Activated CD8-positive, alpha-beta memory T cell treated with anti-CD3 and anti-CD28 coated beads for 48 hours (primary cell): ENCODE measurements at regions not wholly inside any gene's neighbourhood (a gene's known extent, or its start where the extent isn't known, plus 50 kb on each side); places are given as distances from the start of the nearest gene placed in this dataset.

Experiments
- DNase-seq, 3 experiments: peaks; one replicate each; pipeline ENCODE4 v3.0.0-alpha.2; 2020; ENCODE audit warnings: low read depth in 2 of 3, low spot score in 2 of 3

DNA sequence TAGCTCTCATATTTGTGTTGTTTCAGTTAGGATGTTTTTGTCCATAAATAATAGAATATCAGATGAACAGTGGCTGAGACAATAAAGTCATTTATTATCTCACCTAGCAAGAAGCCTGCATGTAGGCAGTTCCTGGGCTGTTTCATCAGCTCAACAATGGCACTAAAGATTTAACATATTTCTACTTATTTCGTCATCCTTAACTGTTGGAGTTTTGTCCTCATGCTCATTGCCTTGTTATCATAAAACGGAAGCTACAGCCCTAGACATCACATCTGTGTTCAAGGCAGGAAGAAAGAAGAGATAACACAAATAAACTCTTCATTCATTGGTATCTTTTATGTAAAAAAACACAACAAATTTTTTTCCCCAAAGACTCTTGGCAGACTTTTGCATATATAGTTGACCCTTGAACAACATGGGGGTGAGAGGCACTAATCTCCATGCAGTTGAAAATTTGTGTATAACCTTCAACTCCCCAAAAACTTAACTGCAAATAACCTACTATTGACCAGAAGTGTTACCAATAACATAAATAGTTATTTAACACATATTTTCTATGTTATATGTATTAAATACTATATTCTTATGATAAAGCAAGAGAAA is 277.2 kb upstream of the ADRA1B start:
- no peak for DNase-seq

DNA sequence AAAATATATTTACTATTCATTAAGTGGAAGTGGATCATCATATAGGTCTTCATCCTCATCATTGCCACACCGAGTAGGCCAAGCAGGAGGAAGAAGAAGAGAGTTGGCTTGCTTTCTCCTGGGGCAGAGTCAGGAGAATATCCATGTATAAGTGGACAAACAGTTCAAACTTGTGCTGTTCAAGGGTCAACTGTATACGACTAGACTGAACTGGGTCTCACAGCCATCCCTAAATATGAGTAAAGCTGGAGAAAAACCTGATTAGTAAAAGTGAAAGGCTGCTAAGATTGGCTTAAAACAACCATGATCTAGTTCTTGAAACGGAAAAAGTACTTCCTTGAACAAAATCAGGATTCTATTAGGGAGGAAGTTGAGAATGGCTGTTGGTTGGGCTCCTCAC is 276.7 kb upstream of the ADRA1B start:
- no peak for DNase-seq

DNA sequence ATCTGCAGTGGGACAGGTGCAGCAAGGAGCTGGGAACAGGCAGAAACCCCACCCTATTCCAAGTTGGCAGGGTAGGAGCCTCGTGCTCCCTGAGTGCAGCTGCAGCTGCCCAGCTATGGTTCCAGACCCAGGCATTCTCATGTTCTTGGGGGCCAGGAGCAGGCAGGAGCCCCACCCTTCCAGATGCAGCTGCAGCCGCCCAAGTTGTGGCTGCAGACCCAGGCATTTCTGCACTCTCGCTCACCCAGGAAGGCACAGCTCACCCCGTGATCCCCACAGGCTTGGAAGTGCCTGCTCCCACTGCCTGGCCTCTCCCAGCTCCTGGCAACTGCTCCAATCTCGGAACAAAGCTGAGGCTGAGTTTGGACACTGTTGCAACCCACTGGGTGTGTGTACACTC is 275.8 kb upstream of the ADRA1B start:
- DNase-seq, result no peak

- no peak for DNase-seq
Measured at GRCh38 chr5:159640921-159641320, 275.4 kb upstream of the ADRA1B start.

DNA sequence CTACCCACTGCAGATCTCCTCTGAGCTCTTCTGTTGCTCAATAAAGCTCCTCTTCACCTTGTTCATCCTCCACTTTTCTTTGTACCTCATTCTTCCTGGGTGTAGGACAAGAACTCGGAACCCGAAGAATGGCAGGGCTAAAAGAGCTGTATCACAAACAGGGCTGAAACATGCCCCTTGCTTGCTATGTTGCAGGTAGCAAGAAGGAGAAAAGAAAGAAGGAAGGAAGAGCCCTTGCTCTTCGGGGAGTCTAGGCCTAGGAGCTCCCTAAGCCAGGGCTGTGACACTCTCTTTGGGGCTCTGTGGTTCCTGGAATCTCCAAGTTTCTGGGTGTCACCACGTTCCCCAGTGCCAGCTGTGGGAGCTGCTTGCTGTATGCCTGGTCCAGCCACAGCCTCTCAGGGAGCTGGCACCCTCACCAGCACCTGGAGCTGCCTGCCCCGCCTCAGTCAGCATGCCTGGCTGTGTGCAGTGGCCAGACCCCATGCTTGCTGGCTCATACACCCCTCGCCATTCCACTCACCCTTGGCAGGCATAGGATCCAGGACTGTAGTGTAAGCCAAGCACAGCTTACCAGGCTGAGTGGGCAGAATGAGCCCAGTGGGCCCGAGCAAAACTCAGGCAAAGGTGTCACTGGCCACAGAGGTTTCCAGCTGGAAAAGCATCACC is 274.8 kb upstream of the ADRA1B start:
- no peak for DNase-seq

DNA sequence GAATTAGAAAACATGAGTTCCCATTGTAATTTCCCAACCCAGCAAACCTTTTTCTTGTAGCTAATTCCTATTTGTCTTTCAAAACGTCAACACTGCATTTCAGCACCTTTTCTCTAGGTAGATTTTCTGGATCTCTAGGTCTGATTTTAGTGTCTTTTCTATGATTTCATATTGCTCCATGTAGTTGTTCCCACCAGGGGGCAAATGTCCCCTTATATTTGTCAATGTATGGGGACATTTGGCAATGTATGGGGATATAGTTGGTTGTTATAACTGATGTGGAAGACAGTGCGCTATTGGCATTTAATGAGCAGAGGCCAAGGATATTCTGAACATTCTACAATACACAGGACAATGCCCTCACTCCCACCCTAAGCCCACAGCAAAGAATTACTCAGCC is 273.9 kb upstream of the ADRA1B start:
- DNase-seq, result no peak

GRCh38 chr5:159644053-159644452 is 272.2 kb upstream of the ADRA1B start:
- DNase-seq, result no peak

- DNase-seq, result no peak
Measured at GRCh38 chr5:159645179-159645846, 271.0 kb upstream of the ADRA1B start.

DNA sequence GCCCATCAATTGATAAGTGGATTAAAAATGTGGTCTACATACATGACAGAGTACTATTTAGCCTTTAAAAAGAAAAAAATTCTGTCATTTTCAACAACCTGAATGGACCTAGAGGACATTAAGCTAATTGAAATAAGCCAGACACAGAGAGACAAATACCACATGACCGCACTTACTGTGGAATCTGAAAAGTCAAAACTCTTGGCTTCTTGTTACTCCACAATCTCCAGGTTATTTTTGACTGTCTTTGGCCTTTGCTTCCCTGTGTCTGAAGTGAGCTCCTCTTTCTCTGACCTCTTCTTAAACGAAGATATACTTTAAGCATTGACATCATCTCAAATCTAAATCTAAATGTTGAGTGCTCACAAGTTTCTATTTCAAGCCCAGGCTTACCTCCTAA is 265.5 kb upstream of the ADRA1B start:
- no peak for DNase-seq

DNA sequence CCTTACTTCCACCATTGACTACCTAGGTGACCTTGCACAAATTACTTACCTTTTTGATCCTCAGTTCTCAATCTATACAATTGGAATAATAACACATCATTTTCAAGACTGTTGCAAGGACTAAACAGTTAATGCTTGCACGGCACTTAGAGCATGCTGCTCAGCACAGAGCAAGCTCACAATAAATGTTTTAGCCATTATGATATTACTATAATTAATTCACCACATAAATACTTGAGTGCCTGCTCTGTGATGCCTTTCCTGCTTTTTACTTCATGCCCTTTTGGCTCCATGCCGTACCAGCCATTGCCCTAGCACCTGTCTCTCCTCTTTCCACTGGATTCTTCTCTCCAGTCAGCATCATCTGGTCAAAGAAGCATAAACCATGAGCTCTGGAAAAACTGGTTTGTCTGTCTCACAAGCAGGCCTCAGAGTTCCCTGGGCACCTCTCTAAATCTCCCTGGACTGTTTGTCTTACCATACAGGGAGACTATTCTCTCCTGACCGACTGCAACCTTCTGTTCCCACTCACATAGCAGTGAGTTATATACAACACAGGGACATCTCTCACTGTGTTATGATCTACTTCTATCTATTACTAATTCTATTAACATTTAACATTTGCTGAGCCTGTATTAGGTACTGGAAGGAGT is 260.4 kb upstream of the ADRA1B start:
- no peak for DNase-seq

DNA sequence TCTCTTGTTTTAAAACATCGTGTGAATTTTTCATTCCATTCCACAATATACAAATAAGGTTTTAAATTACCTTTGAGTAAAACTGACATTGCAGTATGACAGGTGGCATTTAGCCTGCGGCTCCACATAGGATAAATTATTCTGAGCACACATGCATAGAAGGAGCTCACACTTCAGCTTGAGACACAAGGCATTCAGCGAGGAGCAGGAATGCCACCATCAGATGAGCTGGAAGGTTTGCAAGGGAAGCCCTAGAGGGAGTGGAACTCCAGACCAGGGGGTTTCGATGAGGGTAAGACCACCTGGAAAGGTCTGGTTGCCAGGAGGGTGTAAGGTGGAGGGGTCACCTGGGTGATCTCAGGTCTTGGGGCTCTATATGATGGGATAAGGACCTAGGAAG is 259.0 kb upstream of the ADRA1B start:
- no peak for DNase-seq

DNA sequence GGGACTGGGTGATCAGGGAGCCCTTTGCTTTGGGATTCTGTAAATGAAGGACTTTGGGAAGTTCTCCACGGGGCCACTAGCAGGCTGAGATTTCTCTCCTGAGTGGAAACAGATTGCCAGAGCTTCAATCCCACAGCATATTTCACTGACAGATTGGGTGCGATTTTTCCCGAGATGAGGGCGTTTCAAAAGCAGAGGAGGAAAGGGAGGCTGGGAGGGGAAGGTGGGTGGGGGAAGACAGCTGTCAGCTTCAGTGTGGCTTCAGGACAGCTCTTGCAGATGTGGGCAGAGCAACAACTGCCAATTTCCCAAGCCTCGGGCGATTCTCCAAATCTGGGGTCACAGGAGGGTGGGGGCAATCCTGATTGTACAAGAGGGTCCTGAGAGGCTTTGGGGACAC is 258.5 kb upstream of the ADRA1B start:
- no peak for DNase-seq

DNA sequence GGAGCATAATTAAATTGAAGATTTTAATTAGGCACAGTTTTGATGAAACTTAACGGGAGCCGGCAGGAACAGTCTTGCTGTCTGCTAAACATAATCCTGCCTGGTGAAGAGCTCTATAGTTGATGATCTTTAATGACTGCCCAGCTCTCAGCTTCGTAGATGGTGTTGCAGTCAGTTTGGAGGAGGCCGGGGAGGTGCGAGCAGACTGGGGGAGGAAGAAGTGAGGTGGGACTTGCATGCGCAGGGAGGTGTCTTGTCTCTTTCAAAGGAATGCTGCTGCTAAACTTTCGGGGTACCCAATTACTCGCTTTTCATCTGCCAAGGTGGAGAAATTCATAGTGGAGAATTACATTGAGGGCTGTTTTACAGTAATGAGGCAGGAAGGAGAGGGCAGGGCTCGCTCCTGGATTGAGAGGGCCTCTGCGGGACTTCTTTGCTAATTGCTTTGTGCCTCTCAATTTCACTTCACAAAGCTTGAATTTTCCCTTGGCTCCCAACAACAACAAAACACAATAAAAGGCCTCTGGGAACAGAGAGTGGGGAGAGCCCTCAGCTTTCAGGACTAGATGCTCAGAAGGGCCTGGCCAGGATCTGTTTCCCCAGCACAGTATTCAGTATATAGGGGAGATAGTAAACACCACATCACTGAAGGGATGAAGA is 257.9 kb upstream of the ADRA1B start:
- DNase-seq, result no peak

DNA sequence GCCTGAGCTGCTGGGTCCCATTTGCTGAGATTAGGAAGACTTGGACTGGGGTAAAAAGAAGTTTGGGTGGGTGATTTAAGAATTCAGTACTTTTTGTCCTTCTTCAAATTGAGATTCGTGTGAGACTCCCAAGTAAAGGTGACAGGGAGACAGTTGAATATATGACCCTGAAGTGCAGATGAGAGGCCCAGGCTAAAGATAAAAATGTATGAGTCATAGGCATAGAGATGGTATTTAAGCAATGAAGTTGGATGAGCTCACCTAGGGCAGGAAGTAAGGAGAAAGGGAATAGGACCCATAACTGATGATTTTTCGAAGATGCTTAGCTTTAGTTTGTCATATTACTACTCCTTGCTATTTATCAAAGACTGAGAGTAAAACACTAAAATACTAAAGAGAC is 255.9 kb upstream of the ADRA1B start:
- no peak for DNase-seq

GRCh38 chr5:159663986-159664385 is 252.3 kb upstream of the ADRA1B start:
- no peak for DNase-seq

DNA sequence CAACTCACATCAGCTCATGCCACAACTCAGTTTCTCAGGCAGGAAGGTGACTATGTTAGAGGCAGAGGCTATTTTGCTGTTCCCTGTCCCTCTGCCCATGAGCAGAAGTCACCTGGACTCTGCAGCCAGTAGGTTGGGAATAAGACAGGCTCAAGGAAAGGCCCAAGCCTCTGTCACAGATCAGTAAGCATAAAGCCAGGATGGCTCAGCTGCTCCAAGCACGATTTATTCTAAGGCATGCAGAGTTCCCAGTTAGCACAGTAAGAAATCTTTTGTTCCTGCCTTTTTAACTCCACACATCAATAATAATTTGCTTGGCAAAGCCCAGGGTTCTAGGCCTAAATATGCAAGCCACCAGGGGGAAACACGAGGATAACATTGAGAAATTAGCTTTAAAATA is 249.0 kb upstream of the ADRA1B start:
- no peak for DNase-seq

DNA sequence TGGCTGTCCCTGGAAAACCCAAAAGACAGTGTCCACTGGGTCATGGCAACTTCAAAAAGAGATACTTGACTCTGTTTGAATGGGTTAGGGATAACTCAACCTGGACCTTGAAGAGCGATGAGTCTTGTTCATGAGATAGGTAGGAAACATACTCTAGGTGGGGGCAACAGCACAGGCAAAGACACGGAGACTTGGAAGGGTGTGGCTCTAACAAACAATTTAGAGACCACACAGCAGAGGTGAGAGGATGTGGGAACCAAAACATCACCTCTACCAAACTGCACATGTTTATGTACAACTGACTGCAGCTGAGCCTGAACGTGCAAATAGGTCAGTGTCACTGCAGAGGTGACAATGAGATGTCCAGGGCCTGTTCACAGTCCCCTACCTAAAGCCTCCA is 247.7 kb upstream of the ADRA1B start:
- DNase-seq, result no peak

- no peak for DNase-seq
Measured at GRCh38 chr5:159669559-159669958, 246.7 kb upstream of the ADRA1B start.

GRCh38 chr5:159671886-159672285 is 244.4 kb upstream of the ADRA1B start:
- no peak for DNase-seq

- no peak for DNase-seq
Measured at GRCh38 chr5:159673538-159673937, 242.7 kb upstream of the ADRA1B start.

- DNase-seq, result no peak
Measured at GRCh38 chr5:159678657-159679392, 237.5 kb upstream of the ADRA1B start.
